Right lobe of liver (tissue), 4 donors: ENCODE measurements at regions not wholly inside any gene's neighbourhood (a gene's known extent, or its start where the extent isn't known, plus 50 kb on each side); places are given as distances from the start of the nearest gene placed in this dataset.

ENCODE experiments used
- CTCF ChIP-seq, 4 donors: fragments of 200-600 bp in 3 of 4; fragments of 450-650 bp in 1 of 4; IDR thresholded peaks; one replicate each; pipeline versions ENCODE4 v1.5.1 to v1.8.0; 2016 to 2022; ENCODE audit warnings: antibody characterized with exemption in 4 of 4, mild to moderate bottlenecking in 2 of 4
- POLR2A ChIP-seq: fragments of 450-650 bp; IDR thresholded peaks from one replicate; pipeline ENCODE4 v1.6.1; 2017; ENCODE audit warnings: antibody characterized with exemption, mild to moderate bottlenecking
- donor health status: DM: no; HTN: no; CAD: no.
- donor health status: DM: no; HTN: no; CAD: no.
- donor health status: DM: no; HTN: yes; CAD: no.

- TF ChIP-seq CTCF (IDR thresholded peaks at IDR 0.05) (no peak), POLR2A (no peak)
Observed at GRCh38 chr13:82800391-82800790, 1081.9 kb downstream of the SLITRK1 start.
